Peyer's patch (tissue), 4 donors: ENCODE measurements at regions not wholly inside any gene's neighbourhood (a gene's known extent, or its start where the extent isn't known, plus 50 kb on each side); places are given as distances from the start of the nearest gene placed in this dataset.

Experiments
- POLR2A ChIP-seq, 2 donors: fragments of 450-650 bp; IDR thresholded peaks; one replicate each; pipeline ENCODE4 v1.5.1; 2017; ENCODE audit warnings: antibody characterized with exemption in 2 of 2, mild to moderate bottlenecking in 2 of 2, moderate library complexity in 2 of 2
- TF ChIP-seq, protein P1 (sequence below), 6 experiments: fragments of 450-650 bp in 4 of 6; fragments of 200-600 bp in 2 of 6; sonication (generic) in 1 of 6; IDR thresholded peaks; one replicate each; pipeline ENCODE4 v1.5.1; 2017 to 2019; ENCODE audit warnings: antibody characterized with exemption in 6 of 6, mild to moderate bottlenecking in 3 of 6, moderate library complexity in 1 of 6

DNA sequence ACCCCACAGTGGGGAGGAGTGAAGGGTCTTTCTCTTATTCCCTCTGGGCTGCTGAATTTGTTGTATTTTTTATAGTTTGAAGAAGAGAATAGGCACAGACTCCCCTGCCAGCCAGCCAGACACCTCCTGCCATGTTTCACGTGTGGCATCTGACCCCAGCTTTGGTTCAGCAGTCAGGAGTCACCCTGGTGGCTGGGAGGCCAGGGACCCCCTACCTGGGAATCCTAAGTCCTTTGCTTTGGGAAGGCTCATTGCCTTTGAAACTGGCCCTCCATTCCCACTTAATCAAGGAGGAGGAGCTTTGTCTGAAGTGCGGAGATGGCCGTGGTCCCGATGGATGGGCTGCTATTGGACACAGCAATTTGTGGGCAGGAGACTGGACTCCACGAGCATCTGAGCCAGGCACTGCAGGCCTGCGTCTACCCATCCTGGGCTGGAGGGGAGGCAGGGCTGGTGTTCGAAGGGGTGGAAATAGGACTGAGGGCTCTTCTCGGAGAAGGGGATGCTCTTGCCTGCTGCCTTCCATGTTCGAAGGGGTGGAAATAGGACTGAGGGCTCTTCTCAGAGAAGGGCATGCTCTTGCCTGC, 196.1 kb downstream of the DLL1 start:
- TF ChIP-seq, protein P1, sequence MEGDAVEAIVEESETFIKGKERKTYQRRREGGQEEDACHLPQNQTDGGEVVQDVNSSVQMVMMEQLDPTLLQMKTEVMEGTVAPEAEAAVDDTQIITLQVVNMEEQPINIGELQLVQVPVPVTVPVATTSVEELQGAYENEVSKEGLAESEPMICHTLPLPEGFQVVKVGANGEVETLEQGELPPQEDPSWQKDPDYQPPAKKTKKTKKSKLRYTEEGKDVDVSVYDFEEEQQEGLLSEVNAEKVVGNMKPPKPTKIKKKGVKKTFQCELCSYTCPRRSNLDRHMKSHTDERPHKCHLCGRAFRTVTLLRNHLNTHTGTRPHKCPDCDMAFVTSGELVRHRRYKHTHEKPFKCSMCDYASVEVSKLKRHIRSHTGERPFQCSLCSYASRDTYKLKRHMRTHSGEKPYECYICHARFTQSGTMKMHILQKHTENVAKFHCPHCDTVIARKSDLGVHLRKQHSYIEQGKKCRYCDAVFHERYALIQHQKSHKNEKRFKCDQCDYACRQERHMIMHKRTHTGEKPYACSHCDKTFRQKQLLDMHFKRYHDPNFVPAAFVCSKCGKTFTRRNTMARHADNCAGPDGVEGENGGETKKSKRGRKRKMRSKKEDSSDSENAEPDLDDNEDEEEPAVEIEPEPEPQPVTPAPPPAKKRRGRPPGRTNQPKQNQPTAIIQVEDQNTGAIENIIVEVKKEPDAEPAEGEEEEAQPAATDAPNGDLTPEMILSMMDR (IDR thresholded peaks at IDR 0.05) = no peak
- TF ChIP-seq POLR2A (IDR thresholded peaks at IDR 0.05) = no peak
